HG03159 (cell line): ENCODE measurements at regions not wholly inside any gene's neighbourhood (a gene's known extent, or its start where the extent isn't known, plus 50 kb on each side); places are given as distances from the start of the nearest gene placed in this dataset.
A peak's percentile ranks its signal among the peaks of the same experiment; 100 is the strongest.

Experiments used
- ATAC-seq: cut with Tn5 transposase; IDR thresholded peaks from one replicate; pipeline ENCODE4 v1.9.1; 2021; ENCODE audit warnings: mild to moderate bottlenecking, moderate library complexity; ENCODE audit not compliant: unreplicated experiment

DNA sequence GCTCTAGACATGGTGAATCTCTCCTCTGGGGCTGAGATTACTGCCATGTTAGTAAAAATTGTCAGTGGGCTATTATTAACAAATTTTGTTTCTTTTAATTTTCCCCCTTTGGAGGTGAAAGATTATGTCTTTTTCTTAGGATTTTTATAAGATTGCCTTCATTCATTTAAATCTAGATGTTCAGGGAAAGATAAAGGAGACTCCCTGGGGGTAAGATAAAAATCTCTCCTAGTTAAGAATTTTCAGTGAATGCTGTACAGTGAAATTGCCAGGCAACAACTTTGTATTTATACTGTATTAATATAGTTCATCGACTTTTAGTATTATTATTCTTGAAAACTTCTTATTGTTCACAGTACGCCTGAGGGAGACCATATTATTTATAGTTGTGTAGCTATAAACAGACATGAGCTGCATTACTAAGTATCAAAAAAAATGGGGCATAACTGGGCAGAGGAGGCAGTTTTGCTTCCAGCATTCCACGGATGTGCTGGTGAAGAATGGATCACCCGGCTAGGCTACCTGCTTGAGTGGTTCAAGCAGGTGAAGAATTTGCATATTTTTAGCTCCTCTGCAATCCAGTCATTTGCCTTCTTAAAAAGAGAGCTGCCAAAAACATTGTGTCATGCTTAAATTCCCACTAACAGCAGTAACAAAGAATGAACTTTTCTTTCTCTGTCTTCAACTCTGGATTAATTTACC, 552.1 kb downstream of the DNAJB9 start:
- ATAC-seq, result no peak

DNA sequence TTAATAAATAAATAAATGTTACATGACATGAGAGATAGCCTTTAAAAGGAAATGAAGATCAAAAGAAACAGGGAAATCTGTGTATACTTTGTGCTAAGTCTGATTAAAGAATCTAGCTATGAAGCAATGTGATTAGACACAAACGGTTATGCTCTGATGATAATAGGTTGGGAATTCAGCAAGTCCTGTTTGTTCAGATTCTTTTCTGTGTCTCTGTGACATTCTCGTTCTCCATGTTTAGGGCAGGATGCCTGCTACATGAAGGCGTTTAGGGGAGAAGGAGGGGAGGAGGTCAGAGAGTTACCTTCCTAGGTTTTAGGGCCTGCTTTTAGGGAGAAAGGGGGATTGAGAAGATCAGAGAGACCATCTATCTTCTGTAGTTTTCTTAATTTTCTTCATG, 555.3 kb downstream of the DNAJB9 start:
- ATAC-seq, result no peak

DNA sequence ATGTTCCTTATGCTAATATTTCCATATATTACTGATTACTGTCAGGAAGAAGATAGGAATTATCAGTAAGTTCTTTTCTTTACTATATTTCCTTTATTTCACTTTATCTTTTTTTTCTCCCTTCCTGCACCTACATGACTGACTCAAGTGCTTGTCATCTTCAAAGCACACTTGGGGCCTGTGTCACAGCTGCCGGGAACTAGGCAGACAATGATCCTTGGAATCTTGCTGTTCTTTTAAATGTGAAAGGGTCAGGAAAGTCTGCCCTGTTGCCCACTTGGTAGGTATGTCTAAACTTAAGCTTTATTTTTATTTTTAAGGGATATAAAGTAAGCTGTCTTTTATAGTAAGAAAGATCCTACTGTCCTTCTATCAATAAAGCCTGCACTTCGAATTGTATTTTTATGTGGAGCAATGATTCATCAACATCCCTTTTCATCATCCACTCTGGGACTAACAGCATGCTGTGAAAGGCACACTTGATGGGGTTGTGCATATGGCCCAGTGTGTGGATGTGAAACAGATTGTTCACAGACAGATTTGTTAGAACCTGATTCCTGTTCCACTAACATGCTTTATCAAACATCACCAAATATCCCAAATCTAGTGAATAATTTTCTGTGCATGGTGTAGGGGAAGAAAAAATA, 556.9 kb downstream of the DNAJB9 start:
- no peak for ATAC-seq

DNA sequence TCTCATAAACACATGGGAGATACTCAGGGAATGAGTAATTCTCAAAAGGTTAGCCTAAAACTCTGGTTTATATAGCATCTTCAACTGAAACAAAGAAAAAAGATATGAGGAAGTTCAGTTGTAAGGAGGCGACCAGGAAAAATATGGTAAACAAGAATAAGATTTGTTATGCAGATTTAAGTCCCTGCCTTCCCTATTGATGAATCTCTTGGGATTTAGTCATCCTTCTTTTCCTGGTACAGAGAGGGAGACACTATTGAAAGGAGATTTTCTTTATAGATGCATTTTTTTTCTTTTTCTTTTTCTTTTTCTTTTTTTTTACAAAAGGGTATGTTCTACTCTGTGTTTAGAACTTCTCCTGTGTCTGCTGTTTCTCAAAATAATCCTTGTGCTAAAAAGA, 557.5 kb downstream of the DNAJB9 start:
- no peak for ATAC-seq

DNA sequence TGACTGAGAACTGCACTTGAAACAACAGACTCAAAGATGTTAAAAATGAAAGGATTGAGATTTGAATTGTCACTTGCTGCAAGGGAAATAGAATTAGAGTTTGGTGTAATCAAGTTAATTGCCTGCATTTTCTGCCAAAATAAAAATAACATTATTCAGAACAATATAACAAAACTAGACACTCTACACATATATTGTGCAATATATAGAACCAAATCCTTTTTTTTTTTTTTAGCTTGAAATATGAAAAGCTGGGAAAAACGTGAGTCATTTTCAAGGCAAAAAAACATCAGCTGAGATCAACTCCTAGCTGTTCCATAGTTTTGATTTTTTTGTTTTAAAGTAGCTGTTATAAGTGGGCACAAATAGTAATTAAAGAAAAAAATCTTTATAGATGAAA, 561.5 kb downstream of the DNAJB9 start:
- no peak for ATAC-seq

DNA sequence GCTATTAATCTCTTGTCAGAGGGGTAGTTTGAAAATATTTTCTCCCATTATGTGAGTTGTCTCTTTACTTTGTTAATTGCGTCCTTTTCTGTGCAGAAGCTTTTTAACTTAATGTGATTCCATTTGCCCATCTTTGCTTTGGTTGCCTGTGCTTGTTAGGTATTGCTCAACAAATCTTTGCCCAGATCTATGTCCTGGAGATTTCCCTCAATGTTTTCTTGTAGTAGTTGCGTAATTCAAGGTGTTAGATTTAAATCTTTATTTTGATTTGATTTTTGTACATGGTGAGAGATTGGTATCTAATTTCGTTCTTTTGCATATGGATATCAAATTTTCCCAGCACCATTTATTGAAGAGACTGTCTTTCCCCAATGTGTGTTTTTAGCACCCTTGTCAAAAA, 567.2 kb downstream of the DNAJB9 start:
- no peak for ATAC-seq

DNA sequence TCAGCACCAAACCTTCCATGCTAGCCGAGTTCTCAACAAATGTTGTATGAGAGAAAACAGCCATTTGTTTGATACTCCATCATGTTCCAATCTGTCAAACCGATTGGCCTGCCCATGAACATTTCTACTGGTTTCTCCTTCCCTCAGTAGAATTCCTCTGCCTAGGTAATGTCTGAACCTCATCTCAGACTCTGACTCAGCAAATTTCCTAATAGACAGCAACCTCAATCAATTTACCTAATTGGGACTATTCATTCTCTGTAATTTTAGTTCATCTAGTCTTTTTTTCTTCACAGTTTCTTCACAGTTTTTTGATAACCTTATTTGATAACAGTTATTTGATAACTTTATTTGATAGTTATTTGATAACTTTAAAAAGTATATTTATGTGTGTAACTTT, 585.1 kb downstream of the DNAJB9 start:
- no peak for ATAC-seq

DNA sequence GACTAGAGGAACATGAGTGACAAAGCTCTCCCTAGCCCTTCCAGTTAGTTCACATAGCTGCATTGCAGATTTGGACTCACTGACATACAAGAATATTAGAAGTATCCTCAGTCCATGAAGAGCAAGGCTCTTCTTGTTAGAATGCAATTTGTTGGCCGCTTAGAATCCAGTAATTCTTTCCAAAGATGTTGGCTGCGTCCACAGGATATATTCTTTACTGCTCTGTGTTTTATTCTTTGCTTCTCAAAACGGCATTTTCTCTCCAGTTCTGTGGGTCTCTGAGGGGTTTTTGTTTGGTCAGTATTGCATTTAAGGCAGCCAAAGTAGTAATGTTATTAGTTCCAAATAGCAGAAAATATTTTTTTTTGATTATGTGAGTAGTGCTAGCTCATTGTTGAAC, 588.6 kb downstream of the DNAJB9 start:
- ATAC-seq, result no peak

DNA sequence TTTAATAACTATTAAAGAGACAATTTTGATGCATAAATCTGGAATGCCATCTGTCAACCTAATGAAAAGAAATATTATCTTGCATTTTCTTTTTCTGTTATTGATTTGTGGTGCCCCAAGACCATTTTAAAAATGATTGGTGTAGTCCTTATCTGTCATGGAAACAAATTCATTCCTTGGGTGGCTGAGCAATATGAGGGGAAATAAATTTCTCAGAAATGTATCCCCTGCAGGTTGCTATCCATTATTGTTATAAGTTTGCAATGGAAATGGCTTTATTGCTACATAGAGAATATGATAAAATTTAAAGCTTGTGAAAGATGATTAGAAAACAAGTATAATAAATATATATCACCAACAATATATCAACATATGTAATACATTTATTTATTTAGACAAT, 607.0 kb downstream of the DNAJB9 start:
- no peak for ATAC-seq

DNA sequence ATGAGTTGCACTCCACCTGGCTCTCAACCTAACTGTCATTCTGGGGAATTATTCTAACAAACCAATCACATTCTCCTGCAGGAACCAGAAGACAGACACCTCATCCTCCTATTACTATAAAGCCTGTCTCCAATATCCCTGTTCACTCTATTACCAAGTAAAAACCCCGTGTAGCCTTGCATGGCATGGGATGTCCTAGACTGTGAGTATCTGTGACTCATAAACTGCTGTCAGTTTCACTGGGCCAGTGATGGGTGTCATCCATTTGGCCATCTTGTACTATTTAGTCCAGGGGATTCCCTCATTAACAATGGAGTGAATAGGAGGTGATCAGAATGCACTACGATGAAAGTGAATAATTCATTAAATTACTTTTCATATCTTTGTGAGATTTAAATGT, 608.7 kb downstream of the DNAJB9 start:
- no peak for ATAC-seq

DNA sequence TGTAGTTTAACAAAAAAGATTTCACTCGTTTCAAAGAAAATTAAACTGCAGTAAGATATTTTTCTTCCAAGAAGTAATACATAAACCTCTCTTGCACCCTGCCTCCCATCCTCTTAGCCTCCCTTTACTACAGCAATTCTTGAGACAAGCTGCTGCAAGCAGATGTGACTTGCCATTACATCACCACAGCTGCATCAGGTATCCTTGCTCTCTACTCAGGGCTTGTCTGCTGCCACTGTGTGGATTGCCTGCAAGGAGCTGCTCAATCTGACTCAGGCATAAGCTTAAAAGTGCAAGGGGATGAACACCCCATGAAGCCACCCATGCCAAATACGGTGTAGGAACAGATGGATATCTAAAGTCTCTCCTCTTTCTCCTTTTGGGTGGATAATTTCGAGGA, 609.9 kb downstream of the DNAJB9 start:
- no peak for ATAC-seq

DNA sequence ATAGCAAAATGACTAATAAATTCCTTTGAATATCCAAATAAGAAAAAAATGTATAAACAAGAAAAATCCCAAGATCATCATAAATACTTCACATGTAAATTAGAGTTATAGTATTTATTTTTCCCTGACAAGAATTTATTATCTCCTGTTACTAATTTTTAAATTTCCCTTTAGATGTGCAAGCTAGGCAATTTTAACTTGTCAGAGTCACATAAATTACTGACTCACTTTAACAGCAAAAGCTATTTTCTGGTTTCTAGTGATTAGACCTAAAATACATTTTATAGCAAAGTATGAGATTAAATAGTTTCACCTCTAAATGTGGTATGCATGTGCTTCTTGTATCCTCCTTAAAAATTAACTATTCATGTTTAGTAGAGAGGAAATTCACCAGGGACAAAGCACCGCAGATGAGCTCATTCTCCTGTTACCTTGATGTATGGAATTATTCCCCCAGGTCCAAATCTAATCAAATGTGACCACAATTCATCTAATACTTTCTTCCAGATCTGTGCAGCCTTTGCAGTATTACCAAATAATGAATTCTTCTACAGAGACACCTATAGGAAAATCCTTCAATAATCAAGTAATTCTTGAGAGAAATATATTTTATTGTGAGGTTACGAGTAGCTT, 621.2 kb downstream of the DNAJB9 start:
- no peak for ATAC-seq

DNA sequence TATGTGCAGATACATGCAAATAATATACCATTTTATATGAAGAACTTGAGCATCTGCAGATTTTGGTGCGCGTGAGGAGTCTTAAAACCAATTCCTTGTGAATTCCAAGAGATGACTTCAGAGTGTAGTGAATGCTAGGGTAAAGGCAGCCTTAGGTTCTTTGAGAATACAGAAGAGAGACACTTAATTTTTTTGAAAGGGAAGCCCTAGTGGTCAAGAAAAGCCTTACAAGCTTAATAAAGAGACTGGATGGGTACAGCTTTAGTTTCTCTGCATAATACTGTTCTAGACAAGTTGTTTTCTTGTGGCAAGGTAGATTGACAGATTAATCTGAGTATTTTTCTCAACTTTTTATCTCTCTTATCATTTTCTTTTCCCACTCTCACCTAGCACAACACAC, 636.5 kb downstream of the DNAJB9 start:
- ATAC-seq, result no peak

DNA sequence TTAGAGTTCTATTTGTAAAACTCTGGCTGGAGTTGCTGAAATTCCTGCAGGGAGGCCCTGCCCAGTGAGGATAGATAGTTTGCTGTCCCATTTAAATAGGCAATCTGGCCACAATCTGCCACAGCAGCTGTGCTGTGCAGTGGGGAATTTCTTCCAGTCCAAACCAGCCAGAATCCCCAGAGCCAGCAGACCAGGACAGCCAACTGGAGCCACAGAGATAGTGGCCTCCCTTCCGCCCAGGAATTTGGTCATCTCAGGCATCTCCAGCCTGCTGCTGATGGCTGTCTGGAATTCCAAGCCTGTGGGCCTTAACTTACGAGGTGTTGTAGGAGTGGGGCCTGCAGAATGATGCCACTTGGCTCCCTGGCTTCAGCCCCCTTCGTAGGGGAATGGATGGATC, 643.4 kb downstream of the DNAJB9 start:
- ATAC-seq, result no peak

DNA sequence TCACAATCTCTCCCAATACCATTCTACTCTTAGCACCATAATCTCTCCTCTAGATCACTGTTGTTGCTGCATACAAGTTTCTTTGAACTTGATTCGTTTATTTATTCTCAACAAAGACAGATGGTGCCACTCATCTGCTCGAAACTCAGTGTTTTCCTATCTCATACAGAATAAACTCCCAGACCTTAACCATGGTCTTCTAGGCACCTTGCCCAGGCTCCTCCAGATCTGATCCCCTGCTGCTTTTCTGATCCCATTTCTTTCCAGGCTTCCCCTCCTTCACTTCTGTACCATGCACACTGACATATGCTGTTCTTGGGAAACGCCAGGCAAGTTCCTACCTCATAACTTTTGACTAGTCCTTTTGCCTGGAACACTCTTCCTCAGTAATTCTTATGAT, 645.7 kb downstream of the DNAJB9 start:
- no peak for ATAC-seq

DNA sequence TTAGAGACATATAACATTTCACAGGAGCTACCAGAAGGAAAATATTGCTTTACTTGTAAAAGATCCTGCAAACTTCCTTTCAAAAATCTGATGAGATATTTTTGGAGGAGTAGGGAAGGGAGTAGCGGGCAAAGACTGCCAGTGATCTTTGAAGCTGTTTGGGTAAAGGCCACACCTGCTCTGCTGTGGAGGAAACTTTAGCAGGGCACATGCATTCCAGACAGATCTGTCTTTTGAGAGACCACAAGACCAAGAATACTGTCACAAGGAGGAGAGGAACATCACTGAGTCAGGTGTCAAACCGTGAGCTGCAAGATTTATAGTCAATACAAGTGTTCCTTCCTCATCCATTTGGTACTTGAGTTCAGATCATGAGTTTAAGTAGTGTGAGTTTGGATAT, 654.4 kb downstream of the DNAJB9 start:
- ATAC-seq, result no peak

DNA sequence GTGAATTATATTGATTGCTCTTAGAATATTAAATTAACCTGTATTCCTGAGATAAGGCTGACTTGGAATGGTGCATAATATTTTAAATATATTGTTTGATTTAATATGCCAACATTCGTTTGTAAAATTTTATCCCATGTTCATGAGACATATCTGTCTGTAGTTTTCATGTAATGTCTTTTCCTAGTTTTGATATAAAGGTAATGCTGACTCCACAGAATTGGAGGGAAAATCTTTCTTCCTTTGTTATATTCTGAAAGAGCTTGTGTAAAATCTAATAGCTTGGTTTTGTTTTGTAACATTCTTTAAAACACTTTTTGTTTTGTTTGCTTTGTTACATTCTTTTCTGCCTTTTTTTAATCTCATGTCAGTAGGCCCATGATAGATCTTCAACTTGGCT, 657.0 kb downstream of the DNAJB9 start:
- ATAC-seq, result no peak

DNA sequence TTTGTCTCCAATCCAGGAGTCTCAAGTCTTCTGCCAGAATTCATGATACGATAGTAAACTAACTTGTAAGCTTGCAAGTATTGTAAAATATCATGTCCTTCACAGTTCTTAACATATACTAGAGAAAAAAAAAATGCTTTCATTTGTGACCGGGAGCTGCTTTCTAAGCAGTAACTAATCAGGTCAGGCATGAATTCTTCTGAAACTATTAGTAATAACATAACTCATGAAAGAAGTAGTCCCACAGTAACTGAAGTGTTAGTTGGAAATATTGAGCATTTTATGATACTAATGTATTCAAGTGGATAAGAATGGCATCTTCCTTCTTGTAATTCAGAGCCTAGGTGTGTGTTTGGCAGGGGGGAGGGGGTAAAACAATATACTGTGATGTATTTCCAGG, 665.6 kb downstream of the DNAJB9 start:
- ATAC-seq, result no peak

DNA sequence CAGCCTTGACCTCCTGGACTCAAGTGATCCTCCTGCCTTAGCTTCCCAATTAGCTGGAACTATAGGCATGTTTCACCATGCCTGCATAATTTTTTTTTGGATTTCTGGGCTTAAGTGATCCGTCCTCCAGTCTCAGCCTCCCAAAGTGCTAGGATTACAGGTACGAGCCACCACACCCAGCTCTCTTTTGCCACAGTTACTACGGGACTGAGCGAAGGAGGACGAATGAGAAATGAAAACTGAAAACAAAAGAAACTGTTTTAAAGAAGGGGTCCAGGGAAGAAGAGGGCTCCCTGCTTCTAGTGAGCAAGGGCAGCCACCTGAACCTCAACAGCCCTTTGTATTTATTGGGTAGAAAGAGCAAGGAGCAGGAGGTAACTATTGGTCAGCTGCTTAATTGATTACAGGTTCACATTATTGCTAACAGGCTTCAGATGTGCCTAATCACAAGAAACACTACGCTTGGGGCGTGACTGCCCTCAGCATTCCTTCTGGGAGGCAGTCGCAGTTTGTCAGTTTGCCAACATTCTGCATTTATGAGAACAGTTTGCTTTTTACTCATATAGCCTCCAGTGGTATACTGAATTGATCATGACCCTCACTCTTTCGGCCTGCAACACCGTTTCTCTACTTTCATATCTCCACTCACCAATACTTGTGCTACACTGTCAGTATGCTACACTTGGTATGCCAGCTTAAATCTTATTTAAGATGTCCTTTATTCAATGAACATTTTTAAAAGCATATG, 676.8 kb downstream of the DNAJB9 start:
- no peak for ATAC-seq

DNA sequence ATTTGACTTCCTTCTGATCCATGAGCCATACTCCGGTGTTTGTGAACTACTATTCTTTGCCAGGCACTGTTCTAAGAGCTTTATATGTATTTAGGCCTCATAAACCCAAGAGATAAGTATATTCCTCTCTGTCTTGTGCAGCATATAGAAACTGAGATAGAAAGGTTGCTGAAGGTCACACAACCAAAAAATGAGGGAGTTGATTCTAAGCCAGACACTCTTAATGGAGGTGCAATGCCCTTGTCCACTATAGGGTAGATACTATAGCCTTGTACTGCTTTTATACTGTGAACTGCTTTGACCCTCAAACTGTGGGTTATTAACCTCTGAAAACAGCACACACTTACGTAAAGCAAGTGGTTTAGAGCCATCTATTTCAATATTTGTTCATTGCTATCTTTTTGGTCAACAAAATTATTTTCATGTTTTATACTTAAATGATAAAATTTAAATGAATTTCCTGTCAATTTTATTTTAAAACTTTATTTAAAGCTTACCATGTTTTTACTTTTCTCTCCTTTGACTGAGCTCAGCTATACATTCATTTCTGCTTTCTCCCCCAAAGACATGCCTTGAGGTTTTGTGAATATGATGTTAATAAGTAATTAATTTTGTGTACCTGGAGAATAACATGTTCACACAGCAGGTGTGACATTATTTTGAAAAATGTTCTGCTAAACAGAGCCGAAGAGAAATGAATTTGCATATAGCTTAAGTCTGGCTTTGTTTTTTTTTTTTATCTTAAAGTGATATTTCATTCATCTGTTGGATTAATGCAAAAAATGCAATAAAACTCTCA, 687.3 kb downstream of the DNAJB9 start:
- peak; percentile 39 for ATAC-seq

DNA sequence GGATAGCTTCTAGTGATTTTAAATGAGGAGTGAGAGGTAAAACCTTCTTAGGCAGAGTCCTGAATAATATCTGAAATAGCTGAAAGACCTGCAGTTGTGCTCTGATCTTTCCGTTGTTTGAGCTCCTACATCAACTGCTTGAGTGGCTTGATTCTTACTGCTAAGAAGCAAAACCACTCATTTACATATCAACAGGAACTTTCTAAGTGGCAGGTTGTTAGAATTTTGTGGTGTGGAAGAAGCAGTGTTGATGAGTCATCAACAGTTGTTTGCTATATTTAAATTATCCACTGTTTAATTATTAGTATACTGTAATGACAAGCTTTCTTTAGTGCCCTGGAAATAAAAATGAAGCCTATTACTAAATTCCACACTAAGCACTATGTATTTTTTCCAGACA, 689.5 kb downstream of the DNAJB9 start:
- peak; percentile 81 for ATAC-seq
